Thoracic aorta (tissue), 2 donors: ENCODE measurements at regions not wholly inside any gene's neighbourhood (a gene's known extent, or its start where the extent isn't known, plus 50 kb on each side); places are given as distances from the start of the nearest gene placed in this dataset.

Source experiments
- ATAC-seq: fragments of 150-250 bp; one replicate; pipeline ENCODE4 v1.8.0; 2017; ENCODE audit warnings: low read depth; ENCODE audit not compliant: insufficient number of reproducible peaks, low FRiP score
- DNase-seq: peaks from one replicate; pipeline ENCODE4 v3.0.0-alpha.2; 2020; ENCODE audit warnings: low spot score
- H3K27ac ChIP-seq, 2 donors: fragments of 200-600 bp; sonication (generic); 1 replicate in 1 of 2; 2 replicates in 1 of 2; pipeline ENCODE4 v1.5.1; 2016; ENCODE audit warnings: mild to moderate bottlenecking in 2 of 2, moderate library complexity in 2 of 2
- H3K27me3 ChIP-seq: fragments of 200-600 bp; sonication (generic); replicated peaks from 2 replicates; pipeline ENCODE4 v1.6.0; 2016; ENCODE audit warnings: mild to moderate bottlenecking; ENCODE audit not compliant: insufficient read depth
- H3K36me3 ChIP-seq: fragments of 200-600 bp; sonication (generic); one replicate; pipeline ENCODE4 v1.5.1; 2016
- H3K4me1 ChIP-seq, 2 donors: fragments of 200-600 bp; sonication (generic); 1 replicate in 1 of 2; 2 replicates in 1 of 2; pipeline versions ENCODE4 v1.5.1 to v1.6.0; 2016; ENCODE audit warnings: low read depth in 2 of 2, mild to moderate bottlenecking in 1 of 2; ENCODE audit not compliant: control insufficient read depth in 1 of 2
- H3K4me3 ChIP-seq: fragments of 200-600 bp; sonication (generic); 2 replicates; pipeline ENCODE4 v1.5.1; 2016; ENCODE audit warnings: mild to moderate bottlenecking
- H3K9me3 ChIP-seq: fragments of 200-600 bp; sonication (generic); 2 replicates; pipeline ENCODE4 v1.5.1; 2016
- TF ChIP-seq, protein P1 (sequence below): fragments of 200-600 bp; sonication (generic); IDR thresholded peaks from one replicate; pipeline ENCODE4 v1.5.1; 2019; ENCODE audit warnings: antibody characterized with exemption

DNA sequence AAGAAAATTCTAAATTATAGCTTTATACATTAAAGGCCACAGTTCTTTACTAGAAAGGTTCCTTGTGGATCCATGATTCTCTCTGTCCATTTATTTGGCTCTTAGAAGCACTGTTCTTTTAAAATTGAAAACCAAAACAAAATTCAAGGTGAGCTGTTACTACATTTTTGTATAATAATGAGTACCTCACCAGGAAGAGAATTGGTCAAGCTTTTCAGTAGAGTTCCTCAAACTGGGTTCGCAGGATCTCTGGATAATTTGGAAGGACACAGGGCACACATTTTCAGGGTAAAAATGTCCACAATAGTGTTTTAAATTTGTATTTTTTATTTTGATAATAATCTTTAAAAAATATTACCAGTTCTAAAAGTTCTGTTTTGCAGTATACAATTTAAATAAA, 93.0 kb downstream of the PPP1R3A start:
- H3K36me3 ChIP-seq = no peaks in the 10 kb centered on the region
- DNase-seq (no peak), ATAC-seq (no peak)
- H3K4me3 ChIP-seq = no peak overlapping the region
- H3K9me3 ChIP-seq = no peaks in the 10 kb centered on the region
- H3K27me3 ChIP-seq = no peaks in the 10 kb centered on the region
- no peak overlapping the region for H3K27ac ChIP-seq
- H3K4me1 ChIP-seq = no peaks in the 10 kb centered on the region
- TF ChIP-seq, protein P1, sequence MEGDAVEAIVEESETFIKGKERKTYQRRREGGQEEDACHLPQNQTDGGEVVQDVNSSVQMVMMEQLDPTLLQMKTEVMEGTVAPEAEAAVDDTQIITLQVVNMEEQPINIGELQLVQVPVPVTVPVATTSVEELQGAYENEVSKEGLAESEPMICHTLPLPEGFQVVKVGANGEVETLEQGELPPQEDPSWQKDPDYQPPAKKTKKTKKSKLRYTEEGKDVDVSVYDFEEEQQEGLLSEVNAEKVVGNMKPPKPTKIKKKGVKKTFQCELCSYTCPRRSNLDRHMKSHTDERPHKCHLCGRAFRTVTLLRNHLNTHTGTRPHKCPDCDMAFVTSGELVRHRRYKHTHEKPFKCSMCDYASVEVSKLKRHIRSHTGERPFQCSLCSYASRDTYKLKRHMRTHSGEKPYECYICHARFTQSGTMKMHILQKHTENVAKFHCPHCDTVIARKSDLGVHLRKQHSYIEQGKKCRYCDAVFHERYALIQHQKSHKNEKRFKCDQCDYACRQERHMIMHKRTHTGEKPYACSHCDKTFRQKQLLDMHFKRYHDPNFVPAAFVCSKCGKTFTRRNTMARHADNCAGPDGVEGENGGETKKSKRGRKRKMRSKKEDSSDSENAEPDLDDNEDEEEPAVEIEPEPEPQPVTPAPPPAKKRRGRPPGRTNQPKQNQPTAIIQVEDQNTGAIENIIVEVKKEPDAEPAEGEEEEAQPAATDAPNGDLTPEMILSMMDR = no peak

DNA sequence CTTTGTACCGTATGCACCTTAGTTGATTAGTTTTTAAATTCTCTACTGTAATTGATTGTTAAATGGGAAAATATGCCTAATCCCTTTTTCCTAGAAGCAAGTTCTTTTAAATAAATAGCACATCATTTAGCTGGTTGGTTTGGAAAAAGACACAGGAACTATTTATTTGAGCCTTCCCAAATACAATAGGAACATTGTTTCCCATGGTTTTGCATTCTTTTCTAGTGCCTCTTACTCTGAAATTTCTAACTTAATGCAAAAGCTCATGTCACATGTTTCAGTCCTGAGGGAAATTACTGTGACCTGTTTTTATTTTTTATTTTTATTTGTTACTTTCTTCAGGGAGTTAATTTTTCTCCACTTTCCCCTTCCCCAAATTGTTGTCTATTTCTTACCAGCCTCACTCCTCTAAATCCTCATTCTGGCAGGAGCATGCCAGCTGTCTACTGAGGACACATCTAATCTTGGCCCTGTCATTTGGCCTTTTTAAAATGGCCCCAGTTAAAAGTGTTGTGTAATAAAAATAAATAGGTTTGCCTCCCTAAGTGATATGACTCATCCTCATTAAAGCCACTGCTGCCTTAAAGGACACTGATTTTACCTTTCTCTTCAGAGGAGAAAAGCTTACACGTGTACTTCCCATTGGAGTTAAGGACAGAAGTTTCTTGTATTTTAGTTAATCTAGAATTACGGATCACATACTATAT, 94.5 kb downstream of the PPP1R3A start:
- no peaks in the 10 kb centered on the region for H3K4me1 ChIP-seq
- no peak overlapping the region for H3K27ac ChIP-seq
- no peak for DNase-seq
- no peaks in the 10 kb centered on the region for H3K27me3 ChIP-seq
- no peak for ATAC-seq
- no peaks in the 10 kb centered on the region for H3K9me3 ChIP-seq
- no peaks in the 10 kb centered on the region for H3K36me3 ChIP-seq
- no peak overlapping the region for H3K4me3 ChIP-seq
- TF ChIP-seq, protein P1 = no peak

DNA sequence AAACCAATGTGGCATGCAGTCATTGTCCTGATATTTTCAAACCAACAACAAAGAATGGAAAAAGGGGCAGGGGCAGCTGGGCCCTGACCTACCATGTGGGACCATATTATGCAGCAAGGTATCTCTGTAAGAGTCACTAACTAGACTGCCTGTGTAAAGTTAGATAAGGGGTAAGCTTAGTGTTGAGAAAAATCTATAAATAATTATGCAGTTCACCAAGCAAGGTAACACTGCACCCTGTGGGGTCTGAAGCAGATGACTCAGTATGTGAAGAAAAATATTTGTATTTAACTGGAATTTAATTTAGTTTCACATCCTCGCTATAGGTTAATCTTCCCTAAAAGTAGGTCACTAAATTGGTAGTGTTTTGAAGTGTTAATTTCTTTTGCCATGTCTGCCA, 99.3 kb downstream of the PPP1R3A start:
- ATAC-seq = no peak
- DNase-seq = no peak
- H3K27me3 ChIP-seq = no peaks in the 10 kb centered on the region
- H3K4me1 ChIP-seq = no peaks in the 10 kb centered on the region
- no peak overlapping the region for H3K27ac ChIP-seq
- H3K36me3 ChIP-seq = no peaks in the 10 kb centered on the region
- H3K4me3 ChIP-seq = no peak overlapping the region
- no peaks in the 10 kb centered on the region for H3K9me3 ChIP-seq
- TF ChIP-seq, protein P1 = no peak

DNA sequence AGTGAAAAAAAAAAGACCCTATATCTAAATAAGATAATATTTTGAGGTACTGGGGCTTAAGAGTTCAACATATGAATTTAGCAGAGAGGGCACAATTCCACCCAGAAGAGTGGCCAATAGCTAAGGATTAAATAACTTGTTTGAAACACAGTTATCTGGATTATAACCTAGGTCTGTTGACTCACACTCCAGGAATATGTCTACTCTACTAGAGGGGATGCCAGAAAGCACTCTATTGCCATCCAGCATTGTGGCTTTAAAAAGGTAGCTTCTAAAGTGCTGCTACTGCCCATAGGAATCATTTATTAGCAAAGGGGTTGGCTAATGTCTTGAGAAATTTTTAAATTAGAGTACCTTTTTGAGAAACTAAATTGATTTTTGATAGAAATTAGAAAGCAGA, 102.2 kb downstream of the PPP1R3A start:
- Histone ChIP-seq H3K27ac (no peak overlapping the region), H3K9me3 (no peaks in the 10 kb centered on the region), H3K27me3 (no peaks in the 10 kb centered on the region), H3K4me1 (peaks cover 7 to 13% of the 10 kb centered on the region in 2 donors), H3K4me3 (no peak overlapping the region), H3K36me3 (no peaks in the 10 kb centered on the region)
- TF ChIP-seq, protein P1 = no peak
- ATAC-seq = no peak
- no peak for DNase-seq

DNA sequence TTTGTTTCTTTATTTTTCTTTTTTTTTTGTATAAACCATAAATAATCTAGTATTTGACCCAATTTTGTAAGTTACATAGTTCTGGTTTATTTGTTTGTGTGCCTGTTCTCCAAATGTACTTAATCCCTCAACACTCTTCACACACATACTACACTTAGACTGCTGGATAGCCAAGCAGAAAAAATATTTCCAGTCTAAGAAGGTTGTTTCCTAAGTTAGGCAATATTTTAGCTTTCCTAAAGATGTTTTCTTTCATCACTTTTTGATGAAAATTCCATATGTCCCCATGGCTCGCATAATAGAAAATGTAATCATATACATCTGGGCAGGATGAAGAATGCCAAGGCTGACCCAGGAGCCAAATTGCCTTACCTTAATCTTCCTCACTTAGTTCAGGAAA, 105.3 kb downstream of the PPP1R3A start:
- TF ChIP-seq, protein P1 = no peak
- H3K27me3 ChIP-seq = no peaks in the 10 kb centered on the region
- H3K4me3 ChIP-seq = no peak overlapping the region
- no peaks in the 10 kb centered on the region for H3K36me3 ChIP-seq
- H3K4me1 ChIP-seq = peaks cover 7 to 13% of the 10 kb centered on the region in 2 donors
- H3K9me3 ChIP-seq = no peaks in the 10 kb centered on the region
- H3K27ac ChIP-seq = no peak overlapping the region
- no peak for DNase-seq
- no peak for ATAC-seq
